ENCODE measurements at regions not wholly inside any gene's neighbourhood (a gene's known extent, or its start where the extent isn't known, plus 50 kb on each side); places are given as distances from the start of the nearest gene placed in this dataset.

- DNase-seq (ENCODE audit: low read depth): no peak
- TF ChIP-seq CTCF (conservative IDR thresholded peaks at IDR 0.05; ENCODE audit: low read depth, low read length): no peak
- no peak overlapping the region for H3K4me3 ChIP-seq (ENCODE audit: low read length)
Measured at GRCh38 chr1:224486801-224487583, 52.4 kb upstream of the WDR26 start.

- no peak for DNase-seq (ENCODE audit: low read depth)
- no peak for TF ChIP-seq CTCF (conservative IDR thresholded peaks at IDR 0.05; ENCODE audit: low read depth, low read length)
- no peak overlapping the region for H3K4me3 ChIP-seq (ENCODE audit: low read length)
Measured at GRCh38 chr1:224488806-224489499, 54.4 kb upstream of the WDR26 start.

- DNase-seq (ENCODE audit: low read depth): no peak
- no peak for TF ChIP-seq CTCF (conservative IDR thresholded peaks at IDR 0.05; ENCODE audit: low read depth, low read length)
- no peak overlapping the region for H3K4me3 ChIP-seq (ENCODE audit: low read length)
Measured at GRCh38 chr1:224489534-224490365, 55.2 kb upstream of the WDR26 start.

- TF ChIP-seq CTCF (conservative IDR thresholded peaks at IDR 0.05; ENCODE audit: low read depth, low read length): no peak
- no peak overlapping the region for H3K4me3 ChIP-seq (ENCODE audit: low read length)
- no peak for DNase-seq (ENCODE audit: low read depth)
Measured at GRCh38 chr1:224490549-224491537, 56.2 kb upstream of the WDR26 start.

- TF ChIP-seq CTCF (conservative IDR thresholded peaks at IDR 0.05; ENCODE audit: low read depth, low read length): no peak
- DNase-seq (ENCODE audit: low read depth): no peak
- no peak overlapping the region for H3K4me3 ChIP-seq (ENCODE audit: low read length)
Measured at GRCh38 chr1:224492015-224492414, 57.4 kb upstream of the WDR26 start.

GRCh38 chr1:224492632-224493031 lies 58.0 kb upstream of the WDR26 start:
- no peak overlapping the region for H3K4me3 ChIP-seq (ENCODE audit: low read length)
- TF ChIP-seq CTCF (conservative IDR thresholded peaks at IDR 0.05; ENCODE audit: low read depth, low read length): no peak
- DNase-seq (ENCODE audit: low read depth): no peak

All from retinal pigment epithelial cell (primary cell).